NCI-H2171 treated with DMSO at 0.1 percent for 48 hours (cell line): ENCODE measurements at regions not wholly inside any gene's neighbourhood (a gene's known extent, or its start where the extent isn't known, plus 50 kb on each side); places are given as distances from the start of the nearest gene placed in this dataset.

Experiments
- DNase-seq: peaks from one replicate; lab custom pipeline; 2025; lab: John Stamatoyannopoulos, UW

- no peak for DNase-seq
Measured at GRCh38 chr1:192522673-192523072, 52.9 kb upstream of the RGS1 start.

GRCh38 chr1:192524223-192524622 lies 51.4 kb upstream of the RGS1 start:
- no peak for DNase-seq
